Hematopoietic multipotent progenitor cell treated with erythropoietin and hydrocortisone succinate and interleukin-3 and kit ligand, for 6 days (in vitro differentiated cells): ENCODE measurements at regions not wholly inside any gene's neighbourhood (a gene's known extent, or its start where the extent isn't known, plus 50 kb on each side); places are given as distances from the start of the nearest gene placed in this dataset.

Experiments used
- DNase-seq: peaks from one replicate; pipeline ENCODE4 v3.0.0-alpha.2; 2015

- peak; percentile 43 for DNase-seq
Observed at GRCh38 chr4:117447925-117448324, 362.5 kb upstream of the TRAM1L1 start.

DNA sequence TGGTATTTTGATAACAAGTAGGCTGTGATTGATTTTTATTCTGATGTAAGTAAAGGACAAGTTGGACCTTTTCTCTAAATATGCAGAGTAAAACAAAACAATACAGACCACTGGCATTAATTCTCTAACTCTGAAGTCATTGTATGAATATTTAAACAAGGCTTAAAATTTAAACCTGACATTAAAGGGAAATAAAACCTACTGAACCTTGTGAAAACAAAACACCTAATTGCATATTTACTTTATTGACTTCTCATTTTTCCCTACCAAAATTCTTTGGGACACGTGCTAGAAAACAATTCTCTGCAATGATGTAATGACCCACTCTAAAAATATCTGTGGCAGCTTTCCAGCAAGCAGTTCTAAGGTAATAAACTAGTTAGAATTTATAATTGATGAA, 369.7 kb upstream of the TRAM1L1 start:
- no peak for DNase-seq

DNA sequence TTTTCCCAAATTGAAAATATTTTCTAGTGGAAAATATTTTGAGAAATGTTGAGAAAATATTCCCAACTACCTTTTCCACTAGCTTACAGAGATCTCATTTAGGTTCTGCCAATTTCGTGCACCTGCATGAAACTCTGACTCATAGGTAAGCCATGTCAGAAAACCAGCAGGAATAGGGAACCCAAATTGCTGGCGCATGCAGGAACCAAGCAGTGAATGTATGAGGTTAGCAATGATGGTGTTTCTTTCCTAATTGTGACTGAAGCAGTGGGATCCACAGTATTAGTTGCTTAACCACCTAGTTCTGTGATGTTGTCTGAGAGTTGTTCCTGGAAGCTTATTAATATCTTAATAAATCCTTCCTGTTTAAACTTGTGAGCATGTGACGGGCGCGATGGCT, 381.0 kb upstream of the TRAM1L1 start:
- DNase-seq = no peak

- DNase-seq = no peak
Observed at GRCh38 chr4:117467404-117467803, 382.0 kb upstream of the TRAM1L1 start.

DNA sequence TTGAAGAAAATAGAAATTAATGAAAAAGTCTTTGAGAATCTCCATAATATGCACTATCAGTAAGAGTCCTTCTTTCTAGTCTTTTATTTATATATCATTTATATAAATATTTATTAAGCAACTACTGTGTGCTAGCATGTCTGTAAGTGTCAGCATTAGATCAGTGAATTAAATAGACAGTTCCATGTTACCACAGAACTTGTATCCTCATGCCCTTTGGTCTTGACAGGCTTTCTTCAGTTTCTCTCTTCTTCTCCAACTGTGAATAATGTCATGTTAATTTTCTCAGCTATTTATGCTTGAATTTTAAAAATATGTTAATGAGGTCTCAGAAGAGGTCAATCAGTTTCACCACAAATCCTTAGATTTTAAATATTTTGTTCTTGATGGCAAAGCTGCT, 389.6 kb upstream of the TRAM1L1 start:
- DNase-seq = no peak

DNA sequence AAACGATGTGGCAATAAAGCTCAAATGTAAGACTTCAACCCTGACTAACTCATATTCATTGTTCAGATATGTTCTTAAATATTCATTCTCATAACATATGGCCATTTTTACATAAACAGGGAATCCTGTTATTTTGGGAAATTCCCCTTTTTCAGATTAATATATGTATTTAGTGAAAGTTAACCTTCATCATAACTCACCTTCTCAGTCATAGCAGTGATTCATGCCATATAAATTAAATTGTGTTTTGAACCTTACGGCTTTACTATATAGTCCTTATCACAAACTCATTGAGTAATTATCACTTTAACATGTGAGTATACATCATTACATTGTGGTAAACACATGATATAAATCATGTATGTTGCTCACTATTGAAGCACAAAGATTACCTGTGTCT, 392.5 kb upstream of the TRAM1L1 start:
- DNase-seq = no peak

DNA sequence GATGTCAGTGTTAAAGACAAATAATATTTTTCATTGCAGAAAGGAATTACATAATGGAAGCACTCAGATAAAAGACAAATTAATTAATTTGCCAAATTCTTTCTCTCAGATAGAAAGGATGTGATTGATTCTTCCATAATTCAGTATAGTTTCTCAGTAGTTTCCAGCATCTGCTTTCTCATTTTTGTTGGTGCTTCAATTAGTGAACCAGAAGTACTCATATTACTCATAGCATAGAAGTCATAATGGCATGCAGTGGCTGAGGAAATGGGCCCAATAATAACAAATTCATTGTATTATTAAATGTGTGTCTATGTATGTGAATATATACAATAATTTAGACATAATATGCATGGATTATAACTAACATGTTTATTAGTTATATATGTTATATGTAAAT, 393.3 kb upstream of the TRAM1L1 start:
- no peak for DNase-seq

DNA sequence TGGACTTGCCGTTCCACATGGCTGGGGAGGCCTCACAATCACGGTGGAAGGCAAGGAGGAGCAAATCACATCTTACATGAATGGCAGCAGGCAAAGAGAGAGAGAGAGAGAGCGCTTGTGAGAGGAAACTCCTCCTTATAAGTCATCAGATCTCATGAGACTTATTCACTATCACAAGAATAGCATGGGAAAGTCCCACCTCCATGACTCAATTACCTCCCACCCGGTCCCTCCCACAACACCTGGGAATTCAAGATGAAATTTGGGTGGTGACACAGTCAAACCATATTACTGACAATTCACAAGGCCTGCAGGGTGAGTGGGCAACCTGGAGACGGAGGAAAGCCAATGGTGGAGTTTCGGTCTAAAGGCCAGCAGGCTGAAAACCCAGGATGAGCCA, 394.3 kb upstream of the TRAM1L1 start:
- no peak for DNase-seq

DNA sequence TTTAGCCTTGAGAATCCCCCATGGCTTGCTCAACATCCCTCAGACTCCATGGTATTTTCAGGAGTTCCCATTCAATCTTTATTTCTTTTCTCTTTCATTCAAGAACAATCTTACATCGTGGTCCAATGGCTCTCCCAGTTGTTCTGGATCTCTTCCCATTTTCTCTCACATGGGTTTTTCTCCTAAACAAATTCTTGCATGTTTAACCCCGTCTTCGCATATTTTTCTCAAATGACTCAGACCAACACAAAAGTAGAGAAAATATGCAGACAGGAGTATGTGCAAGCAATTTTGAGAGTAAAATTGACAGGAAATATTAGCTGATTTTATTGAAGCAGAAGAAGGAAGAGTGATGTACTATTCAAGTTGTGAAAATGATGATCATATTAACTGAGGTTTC, 396.4 kb upstream of the TRAM1L1 start:
- DNase-seq = no peak

- DNase-seq = no peak
Observed at GRCh38 chr4:117488692-117489091, 403.3 kb upstream of the TRAM1L1 start.

GRCh38 chr4:117489107-117489506, 403.7 kb upstream of the TRAM1L1 start:
- no peak for DNase-seq

DNA sequence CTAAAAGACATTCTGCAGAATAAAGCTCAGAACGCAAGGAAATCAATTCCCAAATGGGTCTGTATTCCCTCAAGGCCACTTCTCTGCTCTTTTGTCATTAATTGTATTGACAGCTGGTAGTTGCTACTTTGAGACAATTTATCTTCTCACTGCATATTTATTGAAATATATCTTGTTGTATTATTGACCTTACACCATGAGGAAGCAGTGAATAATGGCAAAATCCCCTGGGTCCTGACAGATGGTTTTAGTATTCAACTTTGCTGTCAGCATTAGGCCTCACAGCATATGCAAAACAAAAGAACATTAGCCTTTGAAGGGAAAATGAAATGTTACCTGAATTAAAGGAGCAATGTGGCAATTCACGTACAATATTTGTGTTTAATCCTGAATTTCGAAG, 406.1 kb upstream of the TRAM1L1 start:
- no peak for DNase-seq

GRCh38 chr4:117495802-117496201, 410.4 kb upstream of the TRAM1L1 start:
- DNase-seq = no peak

GRCh38 chr4:117512414-117512813, 427.0 kb upstream of the TRAM1L1 start:
- DNase-seq = no peak

GRCh38 chr4:117514391-117515175, 429.2 kb upstream of the TRAM1L1 start:
- no peak for DNase-seq

GRCh38 chr4:117515921-117516320, 430.5 kb upstream of the TRAM1L1 start:
- no peak for DNase-seq

DNA sequence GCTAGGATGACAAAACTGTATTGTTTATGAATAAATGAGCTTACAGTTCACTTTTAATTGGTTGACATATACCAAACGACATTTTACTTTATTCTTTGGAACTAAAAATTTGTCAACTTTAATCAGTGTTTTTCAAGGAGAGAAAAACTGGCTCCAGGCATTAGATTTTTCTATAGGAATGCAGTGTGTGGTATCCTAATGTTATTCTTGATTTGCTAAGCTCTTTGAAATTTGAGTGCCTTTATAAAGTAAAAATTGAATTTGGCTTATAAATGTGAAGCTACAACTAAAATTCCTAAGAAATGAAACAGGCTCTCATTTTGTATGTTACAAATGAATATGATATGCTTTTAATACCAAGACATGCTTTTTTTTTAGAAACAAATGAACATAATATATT, 442.2 kb upstream of the TRAM1L1 start:
- DNase-seq = no peak

GRCh38 chr4:117529401-117529800, 444.0 kb upstream of the TRAM1L1 start:
- no peak for DNase-seq

- no peak for DNase-seq
Observed at GRCh38 chr4:117533501-117533900, 448.1 kb upstream of the TRAM1L1 start.

GRCh38 chr4:117545039-117545438, 459.7 kb upstream of the TRAM1L1 start:
- no peak for DNase-seq

GRCh38 chr4:117549524-117549923, 464.1 kb upstream of the TRAM1L1 start:
- DNase-seq = no peak

DNA sequence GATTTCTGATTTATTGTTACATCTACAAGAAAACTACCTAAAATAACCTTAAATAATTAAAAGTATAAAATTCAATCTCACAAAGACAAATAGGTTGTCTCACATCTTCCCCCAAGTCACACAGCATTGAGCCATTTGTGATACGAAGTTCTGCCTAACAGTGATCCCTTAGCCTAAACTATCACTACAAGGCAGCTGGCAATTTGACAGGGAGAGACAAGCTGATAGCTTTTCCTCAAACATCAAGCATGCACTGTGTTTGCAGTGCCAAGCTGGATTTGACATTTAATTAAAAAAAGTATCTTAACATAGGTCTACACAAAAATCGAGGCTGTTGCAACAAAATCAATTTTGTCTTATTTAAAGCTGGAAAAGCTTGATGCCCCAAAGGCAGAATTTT, 464.7 kb upstream of the TRAM1L1 start:
- DNase-seq = no peak

- DNase-seq = peak; percentile 5
Observed at GRCh38 chr4:117560329-117560728, 474.0 kb upstream of the NDST3 start.

GRCh38 chr4:117574085-117574484, 460.2 kb upstream of the NDST3 start:
- no peak for DNase-seq

DNA sequence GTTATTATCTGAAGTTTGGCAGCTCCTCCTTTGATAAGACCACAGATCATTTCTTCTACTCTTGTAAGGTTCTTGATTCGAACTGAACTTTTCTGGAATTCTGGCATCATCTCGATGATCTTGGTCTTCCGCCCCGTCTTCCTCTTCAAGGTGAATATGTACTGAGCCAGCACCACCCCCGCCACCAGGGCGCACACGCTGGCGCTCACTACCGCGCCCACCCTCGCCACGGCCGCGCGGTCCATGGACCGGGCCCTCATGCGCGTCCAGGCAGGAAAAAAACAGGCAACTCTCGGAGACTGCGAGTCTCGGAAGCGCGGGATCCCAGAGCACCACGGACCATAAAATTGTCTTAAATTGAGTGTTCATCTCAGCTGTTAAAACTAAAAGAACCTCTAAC, 458.4 kb upstream of the NDST3 start:
- no peak for DNase-seq
